ENCODE measurements at regions not wholly inside any gene's neighbourhood (a gene's known extent, or its start where the extent isn't known, plus 50 kb on each side); places are given as distances from the start of the nearest gene placed in this dataset.

- Histone ChIP-seq H2AFZ (ENCODE audit: low read length) (no peak overlapping the region), H3K79me2 (ENCODE audit: low read length) (no peaks in the 10 kb centered on the region), H3K36me3 (replicated peaks; ENCODE audit: insufficient read depth, low read length) (no peaks in the 10 kb centered on the region), H3K27ac (ENCODE audit: low read length) (no peak overlapping the region), H3K4me3 (ENCODE audit: low read length) (no peak overlapping the region), H3K27me3 (replicated peaks; ENCODE audit: insufficient read depth, low read length) (no peaks in the 10 kb centered on the region), H3K9me2 (replicated peaks; ENCODE audit: insufficient read depth, low read length) (no peaks in the 10 kb centered on the region), H3K9me3 (replicated peaks; ENCODE audit: insufficient read depth, low read length) (no peaks in the 10 kb centered on the region), H3K4me1 (ENCODE audit: low read length) (no peaks in the 10 kb centered on the region), H3K4me2 (ENCODE audit: low read depth, low read length) (no peak overlapping the region), H4K20me1 (ENCODE audit: insufficient read depth, low read length) (no peaks in the 10 kb centered on the region), H3K9ac (ENCODE audit: low read length) (no peak overlapping the region), H3F3A (ENCODE audit: insufficient read depth, low read length) (no peaks in the 10 kb centered on the region)
- no peak for DNase-seq
- TF ChIP-seq EZH2phosphoT487 (IDR thresholded peaks at IDR 0.05; ENCODE audit: low read length) (no peak), EZH2 (optimal IDR thresholded peaks at IDR 0.05; ENCODE audit: low read depth, low read length) (no peak), CTCF (IDR thresholded peaks at IDR 0.05; ENCODE audit: low read length) (no peak)
Observed at GRCh38 chr20:52433326-52434040, 241.9 kb upstream of the ZFP64 start.

- Histone ChIP-seq H3K9ac (ENCODE audit: low read length) (no peak overlapping the region), H3K9me3 (replicated peaks; ENCODE audit: insufficient read depth, low read length) (no peaks in the 10 kb centered on the region), H4K20me1 (ENCODE audit: insufficient read depth, low read length) (no peaks in the 10 kb centered on the region), H3F3A (ENCODE audit: insufficient read depth, low read length) (no peaks in the 10 kb centered on the region), H3K9me2 (replicated peaks; ENCODE audit: insufficient read depth, low read length) (no peaks in the 10 kb centered on the region), H2AFZ (ENCODE audit: low read length) (no peak overlapping the region), H3K27me3 (replicated peaks; ENCODE audit: insufficient read depth, low read length) (no peaks in the 10 kb centered on the region), H3K79me2 (ENCODE audit: low read length) (no peaks in the 10 kb centered on the region), H3K4me1 (ENCODE audit: low read length) (no peaks in the 10 kb centered on the region), H3K36me3 (replicated peaks; ENCODE audit: insufficient read depth, low read length) (no peaks in the 10 kb centered on the region), H3K4me3 (ENCODE audit: low read length) (no peak overlapping the region), H3K4me2 (ENCODE audit: low read depth, low read length) (no peak overlapping the region), H3K27ac (ENCODE audit: low read length) (no peak overlapping the region)
- TF ChIP-seq CTCF (IDR thresholded peaks at IDR 0.05; ENCODE audit: low read length) (no peak), EZH2 (optimal IDR thresholded peaks at IDR 0.05; ENCODE audit: low read depth, low read length) (no peak), EZH2phosphoT487 (IDR thresholded peaks at IDR 0.05; ENCODE audit: low read length) (no peak)
- DNase-seq: no peak
Observed at GRCh38 chr20:52432740-52433139, 241.2 kb upstream of the ZFP64 start.

- no peaks in the 10 kb centered on the region for H3K79me2 ChIP-seq (ENCODE audit: low read length)
- no peak overlapping the region for H2AFZ ChIP-seq (ENCODE audit: low read length)
- H3K9me3 ChIP-seq (replicated peaks; ENCODE audit: insufficient read depth, low read length): no peaks in the 10 kb centered on the region
- no peak for DNase-seq
- H3K27ac ChIP-seq (ENCODE audit: low read length): no peak overlapping the region
- H3K4me3 ChIP-seq (ENCODE audit: low read length): no peak overlapping the region
- no peaks in the 10 kb centered on the region for H3K36me3 ChIP-seq (replicated peaks; ENCODE audit: insufficient read depth, low read length)
- no peak for TF ChIP-seq EZH2 (optimal IDR thresholded peaks at IDR 0.05; ENCODE audit: low read depth, low read length)
- no peak for TF ChIP-seq CTCF (IDR thresholded peaks at IDR 0.05; ENCODE audit: low read length)
- no peak for TF ChIP-seq EZH2phosphoT487 (IDR thresholded peaks at IDR 0.05; ENCODE audit: low read length)
- H3K9ac ChIP-seq (ENCODE audit: low read length): no peak overlapping the region
- no peaks in the 10 kb centered on the region for H3K4me1 ChIP-seq (ENCODE audit: low read length)
- H3K9me2 ChIP-seq (replicated peaks; ENCODE audit: insufficient read depth, low read length): no peaks in the 10 kb centered on the region
- no peaks in the 10 kb centered on the region for H4K20me1 ChIP-seq (ENCODE audit: insufficient read depth, low read length)
- H3K27me3 ChIP-seq (replicated peaks; ENCODE audit: insufficient read depth, low read length): no peaks in the 10 kb centered on the region
- H3K4me2 ChIP-seq (ENCODE audit: low read depth, low read length): no peak overlapping the region
- no peaks in the 10 kb centered on the region for H3F3A ChIP-seq (ENCODE audit: insufficient read depth, low read length)
Observed at GRCh38 chr20:52429029-52429428, 237.4 kb upstream of the ZFP64 start.

Data from MM.1S (cell line).